H1 (cell line): ENCODE measurements at regions not wholly inside any gene's neighbourhood (a gene's known extent, or its start where the extent isn't known, plus 50 kb on each side); places are given as distances from the start of the nearest gene placed in this dataset.

Experiments
- CTCF ChIA-PET: fragments of 300-600 bp; sonication (Branson Sonifier 250); formaldehyde crosslinking; loops from one replicate; lab custom pipeline; 2021; ENCODE audit not compliant: partially characterized antibody; lab: Charles Lee
- POLR2A ChIA-PET: fragments of 300-600 bp; sonication (Branson Sonifier 250); formaldehyde crosslinking; loops from one replicate; lab custom pipeline; 2021; ENCODE audit warnings: inconsistent platforms; ENCODE audit not compliant: partially characterized antibody; lab: Charles Lee
- DNase-seq, 2 experiments: peaks; one replicate each; pipeline versions ENCODE4 v3.0.0 to v3.0.0-alpha.2; 2010 to 2022; ENCODE audit warnings: low spot score in 2 of 2, low read depth in 1 of 2, mixed read lengths in 1 of 2
- FAIRE-seq: peaks from 2 replicates; lab custom pipeline; 2011; peaks lifted over from hg19 to GRCh38; lab: Jason Lieb, UNC
- H2AFZ ChIP-seq: 2 replicates; pipeline ENCODE4 v1.8.1; 2012; ENCODE audit warnings: low read length, inconsistent platforms
- H2AK5ac ChIP-seq: 2 replicates; pipeline ENCODE4 v1.6.1; 2013; ENCODE audit warnings: low read depth, low read length
- H2BK120ac ChIP-seq: replicated peaks from 2 replicates; pipeline ENCODE3; 2013; ENCODE audit warnings: low read depth, low read length, inconsistent platforms
- H2BK12ac ChIP-seq: 2 replicates; pipeline ENCODE4 v1.6.1; 2013; ENCODE audit warnings: low read depth, low read length
- H2BK15ac ChIP-seq: 2 replicates; pipeline ENCODE4 v1.6.1; 2013; ENCODE audit warnings: low read length
- H2BK20ac ChIP-seq: 2 replicates; pipeline ENCODE4 v1.6.1; 2013; ENCODE audit warnings: low read length
- H2BK5ac ChIP-seq: 2 replicates; pipeline ENCODE4 v1.6.1; 2013; ENCODE audit warnings: low read depth, low read length
- H3K14ac ChIP-seq: 2 replicates; pipeline ENCODE4 v1.6.1; 2013; ENCODE audit warnings: inconsistent platforms; ENCODE audit not compliant: insufficient read length
- H3K18ac ChIP-seq: 2 replicates; pipeline ENCODE4 v1.6.1; 2013; ENCODE audit warnings: low read length; ENCODE audit errors: extremely low read depth
- H3K23ac ChIP-seq: 2 replicates; pipeline ENCODE4 v1.6.1; 2013; ENCODE audit warnings: inconsistent platforms; ENCODE audit not compliant: insufficient read length
- H3K23me2 ChIP-seq: 2 replicates; pipeline ENCODE4 v1.6.1; 2013; ENCODE audit warnings: low read depth, low read length
- H3K27ac ChIP-seq: 2 replicates; pipeline ENCODE4 v1.6.1; 2011; ENCODE audit warnings: low read depth, low read length, inconsistent platforms
- H3K27me3 ChIP-seq, 4 experiments: replicated peaks in 1 of 4; 1 replicate in 1 of 4; 2 replicates in 3 of 4; pipeline versions ENCODE4 v1.6.1 to v1.8.1; 2011 to 2013; ENCODE audit warnings: low read length in 3 of 4, mild to moderate bottlenecking in 3 of 4, inconsistent platforms in 2 of 4, mixed read lengths in 2 of 4, moderate library complexity in 1 of 4; ENCODE audit not compliant: control insufficient read depth in 3 of 4, insufficient read depth in 3 of 4; ENCODE audit errors: extremely low read depth in 1 of 4
- H3K36me3 ChIP-seq, 4 experiments: 2 replicates each; pipeline versions ENCODE4 v1.6.1 to v1.8.1; 2011 to 2013; ENCODE audit warnings: mild to moderate bottlenecking in 4 of 4, low read length in 3 of 4, moderate library complexity in 2 of 4, control low read depth in 1 of 4, inconsistent platforms in 1 of 4; ENCODE audit not compliant: insufficient read depth in 4 of 4, control insufficient read depth in 2 of 4
- H3K4ac ChIP-seq: replicated peaks from 2 replicates; pipeline ENCODE3; 2013; ENCODE audit warnings: low read length, low read depth, mixed read lengths, inconsistent platforms; ENCODE audit not compliant: insufficient read length
- H3K4me1 ChIP-seq, 4 experiments: replicated peaks in 1 of 4; 1 replicate in 1 of 4; 2 replicates in 3 of 4; pipeline versions ENCODE4 v1.6.1 to v1.8.1; 2011 to 2013; ENCODE audit warnings: low read length in 3 of 4, inconsistent platforms in 2 of 4, mixed read lengths in 1 of 4; ENCODE audit not compliant: insufficient read depth in 4 of 4, control insufficient read depth in 3 of 4
- H3K4me2 ChIP-seq, 2 experiments: 2 replicates each; pipeline versions ENCODE4 v1.6.1 to v1.8.1; 2011 to 2013; ENCODE audit warnings: low read depth in 2 of 2, low read length in 2 of 2, control low read depth in 1 of 2, inconsistent platforms in 1 of 2, mild to moderate bottlenecking in 1 of 2; ENCODE audit not compliant: insufficient read depth in 1 of 2
- H3K4me3 ChIP-seq, 4 experiments: fragments of 200-600, 300-600 bp in 1 of 4; sonication (generic), shearing (Covaris generic), sonication (Bioruptor Twin) in 1 of 4; 2 replicates each; pipeline versions ENCODE4 v1.5.1 to v1.8.1; 2011 to 2016; ENCODE audit warnings: low read length in 4 of 4, low read depth in 3 of 4, control low read depth in 2 of 4, inconsistent platforms in 2 of 4, mild to moderate bottlenecking in 2 of 4, mixed read lengths in 1 of 4, moderate library complexity in 1 of 4; ENCODE audit not compliant: insufficient read depth in 2 of 4; ENCODE audit errors: extremely low read depth in 1 of 4
- H3K56ac ChIP-seq: replicated peaks from 2 replicates; pipeline ENCODE3; 2013; ENCODE audit warnings: low read depth, mild to moderate bottlenecking, mixed read lengths, low read length, inconsistent platforms; ENCODE audit not compliant: insufficient read length
- H3K79me1 ChIP-seq: 2 replicates; pipeline ENCODE4 v1.6.1; 2013; ENCODE audit warnings: low read depth, low read length, control low read depth
- H3K79me2 ChIP-seq, 2 experiments: 2 replicates each; pipeline versions ENCODE4 v1.6.1 to v1.8.1; 2012 to 2013; ENCODE audit warnings: low read length in 2 of 2, mild to moderate bottlenecking in 2 of 2, inconsistent platforms in 1 of 2; ENCODE audit not compliant: insufficient read depth in 2 of 2, control insufficient read depth in 1 of 2
- H3K9ac ChIP-seq, 4 experiments: replicated peaks in 1 of 4; 1 replicate in 1 of 4; 2 replicates in 3 of 4; pipeline versions ENCODE4 v1.6.1 to v1.8.1; 2011 to 2013; ENCODE audit warnings: low read depth in 3 of 4, low read length in 3 of 4, control low read depth in 2 of 4, mild to moderate bottlenecking in 2 of 4, moderate library complexity in 2 of 4, inconsistent platforms in 1 of 4; ENCODE audit errors: extremely low read depth in 1 of 4
- H3K9me3 ChIP-seq, 2 experiments: 2 replicates each; pipeline versions ENCODE4 v1.6.1 to v1.8.1; 2012 to 2013; ENCODE audit warnings: mild to moderate bottlenecking in 2 of 2, moderate library complexity in 2 of 2, control low read depth in 1 of 2, inconsistent platforms in 1 of 2, low read depth in 1 of 2, low read length in 1 of 2, mixed read lengths in 1 of 2; ENCODE audit not compliant: insufficient read depth in 2 of 2
- H4K20me1 ChIP-seq, 2 experiments: replicated peaks in 1 of 2; 2 replicates each; pipeline versions ENCODE3 to v1.8.1; 2011 to 2013; ENCODE audit warnings: inconsistent platforms in 2 of 2, low read length in 2 of 2, mild to moderate bottlenecking in 1 of 2; ENCODE audit not compliant: insufficient read depth in 2 of 2, control insufficient read depth in 1 of 2
- H4K5ac ChIP-seq: 2 replicates; pipeline ENCODE4 v1.6.1; 2013; ENCODE audit warnings: low read length, low read depth, mixed read lengths, inconsistent platforms; ENCODE audit not compliant: insufficient read length
- H4K8ac ChIP-seq: 2 replicates; pipeline ENCODE4 v1.8.0; 2013; ENCODE audit warnings: mild to moderate bottlenecking, moderate library complexity, low read length, inconsistent platforms; ENCODE audit not compliant: insufficient read depth; ENCODE audit errors: extremely low read depth
- H4K91ac ChIP-seq: replicated peaks from 2 replicates; pipeline ENCODE3; 2013; ENCODE audit warnings: low read length, mixed read lengths, inconsistent platforms; ENCODE audit not compliant: insufficient read length
- ASH2L ChIP-seq: fragments of 200-600, 300-600 bp; sonication (generic); IDR thresholded peaks from one replicate; pipeline ENCODE4 v1.7.1; 2017; ENCODE audit warnings: low read length
- ATF2 ChIP-seq: IDR thresholded peaks from 2 replicates; pipeline ENCODE4 v1.6.1; 2012; ENCODE audit warnings: low read length, inconsistent platforms
- CEBPB ChIP-seq: IDR thresholded peaks from 2 replicates; pipeline ENCODE4 v1.6.1; 2012; ENCODE audit warnings: low read depth, low read length
- EGR1 ChIP-seq: IDR thresholded peaks from 2 replicates; pipeline ENCODE4 v1.6.1; 2011; ENCODE audit warnings: low read depth, low read length, borderline replicate concordance
- GTF2F1 ChIP-seq: IDR thresholded peaks from 2 replicates; pipeline ENCODE4 v1.6.1; 2012; ENCODE audit warnings: low read depth, low read length, improper control_type of control experiment, borderline replicate concordance
- NRF1 ChIP-seq: IDR thresholded peaks from 2 replicates; pipeline ENCODE4 v1.6.1; 2011; ENCODE audit warnings: mild to moderate bottlenecking, low read depth, low read length, improper control_type of control experiment
- POLR2AphosphoS5 ChIP-seq: IDR thresholded peaks from 2 replicates; pipeline ENCODE4 v1.6.1; 2011; ENCODE audit warnings: low read depth, low read length
- RAD21 ChIP-seq, 2 experiments: IDR thresholded peaks in 1 of 2; conservative IDR thresholded peaks in 1 of 2; 2 replicates each; pipeline ENCODE4 v1.6.1; 2011; ENCODE audit warnings: low read depth in 2 of 2, low read length in 2 of 2, improper control_type of control experiment in 1 of 2, inconsistent platforms in 1 of 2, mild to moderate bottlenecking in 1 of 2, moderate library complexity in 1 of 2
- SIRT6 ChIP-seq: IDR thresholded peaks from one replicate; pipeline ENCODE4 v1.7.1; 2012; ENCODE audit warnings: low read length, inconsistent platforms
- SIX5 ChIP-seq: IDR thresholded peaks from 2 replicates; pipeline ENCODE4 v1.6.1; 2011; ENCODE audit warnings: mild to moderate bottlenecking, low read depth, low read length
- WGBS, 2 experiments: shearing (Covaris generic) in 1 of 2; methylation state at CpG; one replicate each; pipeline versions ENCODE4 v1.1.6 to v1.1.7; 2013 to 2015; ENCODE audit warnings: low lambda C conversion rate in 2 of 2, mixed read lengths in 2 of 2, inconsistent platforms in 1 of 2, low coverage in 1 of 2, missing lambda C conversion rate in 1 of 2; ENCODE audit not compliant: insufficient replicate concordance in 2 of 2, insufficient coverage in 1 of 2, insufficient read length in 1 of 2; ENCODE audit errors: extremely low coverage in 1 of 2, missing lambda C conversion rate in 1 of 2; 5-methylcytosine and 5-hydroxymethylcytosine counted together

- Histone ChIP-seq H3K9me3 (no peaks in the 10 kb centered on the region), H2BK5ac (no peak overlapping the region), H3K9ac (no peak overlapping the region), H4K20me1 (no peaks in the 10 kb centered on the region), H2BK15ac (no peak overlapping the region), H2AFZ (no peak overlapping the region), H3K4me2 (no peak overlapping the region), H3K4me3 (no peak overlapping the region), H3K4ac (no peak overlapping the region), H3K23ac (no peak overlapping the region), H3K79me1 (no peaks in the 10 kb centered on the region), H3K27me3 (no peaks in the 10 kb centered on the region), H3K23me2 (no peaks in the 10 kb centered on the region), H3K79me2 (no peaks in the 10 kb centered on the region), H3K18ac (no peak overlapping the region), H2AK5ac (no peak overlapping the region), H3K4me1 (no peaks in the 10 kb centered on the region), H3K27ac (no peak overlapping the region), H3K14ac (no peak overlapping the region), H2BK12ac (no peak overlapping the region), H2BK20ac (no peak overlapping the region), H3K36me3 (no peaks in the 10 kb centered on the region), H2BK120ac (no peak overlapping the region), H4K8ac (no peak overlapping the region), H4K91ac (peak overlapping the region; percentile 34), H3K56ac (no peak overlapping the region), H4K5ac (no peak overlapping the region)
- DNase-seq (no peak), FAIRE-seq (no peak)
- 78% methylated on average over 2 of the region's 2 CpGs; no CpG with 5 or more reads in 1 of the 2 experiments for WGBS, 2 experiments
- ChIA-PET CTCF (interaction anchor here (0.8 to 1.1 kb wide), 3 partner anchors 99 to 206 kb away, joined by 3 read pairs; no protein-coding TSS in a partner anchor), POLR2A (no interaction called here)
- TF ChIP-seq NRF1 = no peak
- TF ChIP-seq ASH2L = no peak
- no peak for TF ChIP-seq POLR2AphosphoS5
- no peak for TF ChIP-seq EGR1
- TF ChIP-seq SIRT6 = no peak
- no peak for TF ChIP-seq ATF2
- no peak for TF ChIP-seq CEBPB
- TF ChIP-seq RAD21 (IDR thresholded peaks at IDR 0.05 in 1 of 2, conservative IDR thresholded peaks at IDR 0.05 in 1 of 2; ENCODE audit: low read depth in 2 of 2, low read length in 2 of 2) = no peak
- no peak for TF ChIP-seq GTF2F1
- TF ChIP-seq SIX5 = no peak
Measured at GRCh38 chr1:30064547-30064946, 658.8 kb downstream of the MATN1 start.
